ENCODE measurements at regions not wholly inside any gene's neighbourhood (a gene's known extent, or its start where the extent isn't known, plus 50 kb on each side); places are given as distances from the start of the nearest gene placed in this dataset.
"Not testable (repeated sequence)": the region's sequence is repeated elsewhere in the genome, so short reads cannot be mapped to it uniquely, and the experiment has no call there.

- no peak overlapping the region for H3K9ac ChIP-seq (ENCODE audit: low read depth, low read length)
- peaks cover 2% of the 10 kb centered on the region; the same call in 1 of the 2 replicates for H3K9me3 ChIP-seq (ENCODE audit: insufficient read depth, low read depth, low read length)
- H3K4me3 ChIP-seq (ENCODE audit: low read length), result no peak overlapping the region
- H3K4me1 ChIP-seq (ENCODE audit: insufficient read depth, low read length), result no peaks in the 10 kb centered on the region
- no peaks in the 10 kb centered on the region for H3K36me3 ChIP-seq (ENCODE audit: insufficient read depth, low read length)
- no peak overlapping the region for H3K27ac ChIP-seq (ENCODE audit: low read depth, low read length)
- H3K27me3 ChIP-seq (ENCODE audit: insufficient read depth, low read length), result no peaks in the 10 kb centered on the region
- WGBS, result 100% methylated on average over 2 of the region's 2 CpGs
Measured at GRCh38 chr2:5617796-5618195, 74.4 kb upstream of the SOX11 start.

GRCh38 chr2:5618271-5618670 is 73.9 kb upstream of the SOX11 start:
- H3K36me3 ChIP-seq (ENCODE audit: insufficient read depth, low read length), result no peaks in the 10 kb centered on the region
- no peak overlapping the region for H3K4me3 ChIP-seq (ENCODE audit: low read length)
- WGBS, result 84% methylated on average over 3 of the region's 4 CpGs
- H3K9me3 ChIP-seq (ENCODE audit: insufficient read depth, low read depth, low read length), result peaks cover under 1% of the 10 kb centered on the region; the same call in 1 of the 2 replicates
- H3K4me1 ChIP-seq (ENCODE audit: insufficient read depth, low read length), result no peaks in the 10 kb centered on the region
- no peaks in the 10 kb centered on the region for H3K27me3 ChIP-seq (ENCODE audit: insufficient read depth, low read length)
- no peak overlapping the region for H3K27ac ChIP-seq (ENCODE audit: low read depth, low read length)
- H3K9ac ChIP-seq (ENCODE audit: low read depth, low read length), result no peak overlapping the region

- not testable (repeated sequence) for H3K27ac ChIP-seq (ENCODE audit: low read depth, low read length)
- 81% methylated on average over 4 of the region's 5 CpGs for WGBS
Measured at GRCh38 chr2:5625556-5626065, 66.6 kb upstream of the SOX11 start.

GRCh38 chr2:5628484-5628883 is 63.7 kb upstream of the SOX11 start:
- H3K4me3 ChIP-seq (ENCODE audit: low read length); H3K4me1 ChIP-seq (ENCODE audit: insufficient read depth, low read length); H3K27ac ChIP-seq (ENCODE audit: low read depth, low read length); H3K36me3 ChIP-seq (ENCODE audit: insufficient read depth, low read length); H3K9me3 ChIP-seq (ENCODE audit: insufficient read depth, low read depth, low read length); H3K9ac ChIP-seq (ENCODE audit: low read depth, low read length); H3K27me3 ChIP-seq (ENCODE audit: insufficient read depth, low read length): not testable (repeated sequence)
- no CpG with 5 or more reads among the region's 6 CpGs for WGBS

More at GRCh38 chr2:5625556-5626065, 66.6 kb upstream of the SOX11 start:
- not testable (repeated sequence) for H3K9me3 ChIP-seq (ENCODE audit: insufficient read depth, low read depth, low read length); H3K9ac ChIP-seq (ENCODE audit: low read depth, low read length); H3K4me1 ChIP-seq (ENCODE audit: insufficient read depth, low read length); H3K27me3 ChIP-seq (ENCODE audit: insufficient read depth, low read length); H3K36me3 ChIP-seq (ENCODE audit: insufficient read depth, low read length); H3K4me3 ChIP-seq (ENCODE audit: low read length)

- H3K4me1 ChIP-seq (ENCODE audit: insufficient read depth, low read length); H3K36me3 ChIP-seq (ENCODE audit: insufficient read depth, low read length); H3K9me3 ChIP-seq (ENCODE audit: insufficient read depth, low read depth, low read length); H3K27ac ChIP-seq (ENCODE audit: low read depth, low read length); H3K4me3 ChIP-seq (ENCODE audit: low read length); H3K9ac ChIP-seq (ENCODE audit: low read depth, low read length); H3K27me3 ChIP-seq (ENCODE audit: insufficient read depth, low read length): not testable (repeated sequence)
- 74% methylated on average over 11 of the region's 11 CpGs for WGBS
Measured at GRCh38 chr2:5629510-5629909, 62.7 kb upstream of the SOX11 start.

GRCh38 chr2:5637051-5637450 is 55.1 kb upstream of the SOX11 start:
- H3K4me1 ChIP-seq (ENCODE audit: insufficient read depth, low read length); H3K9me3 ChIP-seq (ENCODE audit: insufficient read depth, low read depth, low read length); H3K9ac ChIP-seq (ENCODE audit: low read depth, low read length); H3K36me3 ChIP-seq (ENCODE audit: insufficient read depth, low read length); H3K27me3 ChIP-seq (ENCODE audit: insufficient read depth, low read length); H3K27ac ChIP-seq (ENCODE audit: low read depth, low read length); H3K4me3 ChIP-seq (ENCODE audit: low read length): not testable (repeated sequence)
- 98% methylated on average over 2 of the region's 2 CpGs for WGBS

Measured in HUES64 (cell line).